Stimulated activated CD8-positive, alpha-beta memory T cell treated with anti-CD3 and anti-CD28 coated beads, Interleukin-4, amount 100 ng/mL, for 1 hour (primary cell): ENCODE measurements at regions not wholly inside any gene's neighbourhood (a gene's known extent, or its start where the extent isn't known, plus 50 kb on each side); places are given as distances from the start of the nearest gene placed in this dataset.
"Not testable (repeated sequence)": the region's sequence is repeated elsewhere in the genome, so short reads cannot be mapped to it uniquely, and the experiment has no call there.

Experiments used
- DNase-seq, 2 donors: peaks; one replicate each; pipeline ENCODE4 v3.0.0-alpha.2; 2020; ENCODE audit warnings: low read depth in 2 of 2, low spot score in 1 of 2

- not testable (repeated sequence) for DNase-seq
Observed at GRCh38 chr2:111441614-111442013, 320.9 kb downstream of the BCL2L11 start.

DNA sequence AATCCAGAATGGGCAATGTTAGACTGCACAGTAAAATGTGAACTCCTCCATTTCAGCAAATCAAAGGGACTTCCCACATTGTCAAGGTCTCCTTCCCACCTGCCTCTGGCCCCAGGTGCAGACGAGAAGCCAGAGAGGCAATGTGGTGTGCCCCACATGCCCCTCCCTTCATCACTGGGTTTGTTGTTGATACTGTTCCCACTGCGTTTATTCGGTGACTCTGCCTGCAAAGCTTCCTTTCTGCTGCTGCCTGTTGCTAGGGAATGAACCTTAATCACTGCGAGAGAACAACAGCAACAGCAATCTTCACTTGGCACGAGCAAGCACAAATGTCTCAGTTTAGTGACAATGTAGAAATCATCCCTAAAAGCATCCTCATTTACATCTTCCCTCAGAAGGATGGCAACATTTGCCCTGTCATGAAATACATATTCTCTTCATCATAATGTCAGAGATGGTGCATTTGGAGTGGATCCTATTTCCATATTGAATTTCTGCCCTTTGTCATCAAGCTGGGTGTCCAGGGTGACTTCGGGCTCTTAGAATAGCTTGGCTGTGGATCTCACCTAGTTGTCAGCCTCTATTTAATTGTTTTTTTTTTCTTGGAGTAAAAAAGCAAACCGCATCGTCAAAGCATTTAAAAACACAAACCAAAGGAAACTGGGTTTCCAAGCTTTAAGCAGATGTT is 322.2 kb downstream of the BCL2L11 start:
- DNase-seq: not testable (repeated sequence)

GRCh38 chr2:111444516-111444915 is 323.8 kb downstream of the BCL2L11 start:
- not testable (repeated sequence) for DNase-seq

DNA sequence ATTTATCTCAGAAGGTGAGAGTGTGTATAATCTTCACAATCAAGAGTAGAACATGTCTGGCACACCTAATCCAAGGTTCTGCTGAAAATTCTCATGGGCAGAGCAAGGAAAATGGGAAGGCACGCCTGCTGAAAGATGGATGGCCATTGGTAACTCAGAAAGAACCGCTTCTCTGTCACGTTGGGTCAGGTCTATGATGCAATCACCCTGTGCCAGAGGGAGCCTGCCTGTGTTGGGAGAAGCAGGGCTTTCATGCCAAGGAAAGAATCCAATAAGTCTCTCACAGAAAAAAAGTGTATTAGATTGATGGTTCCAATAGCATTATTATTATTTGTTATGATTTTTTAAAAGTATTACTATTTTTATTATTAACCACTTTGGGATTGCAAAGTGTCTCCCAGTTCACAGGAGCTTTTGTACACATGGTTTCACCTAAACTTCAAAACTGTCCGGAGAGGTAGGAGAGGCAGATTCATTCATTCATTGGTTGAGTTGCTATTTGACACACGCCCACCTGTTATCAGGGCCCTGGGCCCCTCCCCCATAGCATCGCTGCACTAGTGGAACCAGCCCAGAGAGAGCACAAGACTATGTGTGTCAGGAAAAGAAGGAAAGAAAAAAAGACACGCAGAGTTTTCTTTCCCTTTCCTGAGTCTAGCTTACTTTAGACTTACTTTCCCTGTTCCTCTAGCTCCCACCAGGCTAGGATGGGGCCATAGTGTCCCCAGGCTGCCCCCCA is 324.6 kb downstream of the BCL2L11 start:
- not testable (repeated sequence) for DNase-seq

GRCh38 chr2:111445941-111446340 is 325.2 kb downstream of the BCL2L11 start:
- DNase-seq: not testable (repeated sequence)

GRCh38 chr2:111447482-111447881 is 326.8 kb downstream of the BCL2L11 start:
- not testable (repeated sequence) for DNase-seq

- DNase-seq: not testable (repeated sequence)
Observed at GRCh38 chr2:111448796-111449195, 328.1 kb downstream of the BCL2L11 start.

GRCh38 chr2:111450526-111450925 is 329.8 kb downstream of the BCL2L11 start:
- not testable (repeated sequence) for DNase-seq

DNA sequence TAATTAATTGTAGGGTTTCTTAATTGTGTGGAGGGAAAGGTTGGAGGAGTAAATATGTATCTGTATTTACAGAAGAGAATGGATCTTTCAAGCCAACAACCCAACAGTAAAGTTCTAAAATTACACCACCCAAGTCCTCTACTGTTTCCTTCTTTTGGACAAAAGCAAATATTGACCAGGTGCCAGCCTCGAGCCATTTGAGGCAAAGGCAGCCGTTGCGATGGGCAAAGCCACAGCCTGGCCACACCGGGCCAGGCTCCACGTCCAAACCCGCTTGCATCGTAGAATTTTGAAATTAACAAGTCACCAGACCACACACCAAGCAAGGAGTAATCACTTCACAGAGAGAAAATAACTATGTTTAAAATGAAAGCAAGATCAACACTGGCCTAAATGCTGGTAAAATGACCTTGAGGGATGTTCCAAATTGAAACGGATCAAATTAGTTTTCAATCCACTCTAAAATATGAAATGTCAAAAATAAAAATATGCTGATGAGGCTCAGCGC is 331.0 kb downstream of the BCL2L11 start:
- not testable (repeated sequence) for DNase-seq

GRCh38 chr2:111452208-111452607 is 331.5 kb downstream of the BCL2L11 start:
- not testable (repeated sequence) for DNase-seq

DNA sequence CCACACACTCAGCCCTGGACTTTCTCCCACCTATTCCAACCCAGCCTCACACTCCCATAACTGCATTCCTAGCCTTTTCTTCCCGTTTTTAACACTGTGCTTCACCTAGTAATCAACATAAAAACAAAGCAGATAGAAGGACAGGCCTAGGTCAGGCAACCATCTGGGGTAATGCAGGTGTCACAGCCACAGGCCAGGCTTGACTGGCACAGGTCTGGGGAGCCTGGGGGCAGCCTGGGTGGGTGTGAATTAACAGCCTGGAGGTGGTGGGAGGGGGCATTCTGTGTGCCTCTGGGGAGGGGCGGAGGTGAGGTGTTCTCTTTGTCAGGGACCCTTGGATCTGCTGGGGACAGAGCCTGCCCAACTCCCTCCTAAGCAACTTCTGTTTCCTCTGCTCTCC is 332.6 kb downstream of the BCL2L11 start:
- not testable (repeated sequence) for DNase-seq

DNA sequence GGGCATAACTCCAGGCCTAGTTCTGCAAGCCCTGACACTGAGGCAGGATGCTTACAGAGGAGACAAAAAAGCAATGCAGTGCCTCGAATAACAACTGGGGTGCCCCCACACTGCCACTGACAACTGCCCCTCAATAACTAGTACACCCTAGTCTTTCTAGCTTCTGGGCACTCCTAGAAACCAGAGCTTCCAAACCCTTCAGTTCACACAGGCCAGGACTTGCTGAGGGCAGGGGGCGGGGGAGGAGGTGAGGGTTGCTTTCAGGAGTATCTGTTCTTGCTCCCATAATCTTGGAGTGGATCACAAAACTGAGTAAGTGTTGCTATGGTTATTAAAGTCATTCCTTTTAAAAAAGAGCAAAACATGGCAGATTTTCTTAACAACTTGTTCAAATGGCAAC is 333.1 kb downstream of the BCL2L11 start:
- not testable (repeated sequence) for DNase-seq

DNA sequence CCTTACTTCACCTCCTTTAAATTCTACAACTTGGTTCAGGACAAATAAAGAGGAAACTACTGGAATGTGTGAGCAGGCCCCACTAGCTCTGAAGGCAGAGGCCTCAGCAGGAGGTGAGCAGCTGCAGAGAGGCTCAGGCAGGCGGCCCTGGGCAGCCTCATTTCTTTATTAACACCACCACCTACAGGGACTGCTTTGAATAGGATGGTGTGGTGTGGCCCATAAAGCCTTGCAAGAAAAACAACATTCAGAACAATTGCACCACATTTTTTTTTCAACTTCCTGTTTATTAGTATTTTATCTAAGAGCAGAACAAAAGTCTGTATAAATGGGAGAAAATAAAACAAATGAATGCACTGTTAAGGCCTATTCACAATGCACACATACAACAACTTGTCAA is 333.7 kb downstream of the BCL2L11 start:
- not testable (repeated sequence) for DNase-seq

- not testable (repeated sequence) for DNase-seq
Observed at GRCh38 chr2:111455016-111456015, 334.6 kb downstream of the BCL2L11 start.

DNA sequence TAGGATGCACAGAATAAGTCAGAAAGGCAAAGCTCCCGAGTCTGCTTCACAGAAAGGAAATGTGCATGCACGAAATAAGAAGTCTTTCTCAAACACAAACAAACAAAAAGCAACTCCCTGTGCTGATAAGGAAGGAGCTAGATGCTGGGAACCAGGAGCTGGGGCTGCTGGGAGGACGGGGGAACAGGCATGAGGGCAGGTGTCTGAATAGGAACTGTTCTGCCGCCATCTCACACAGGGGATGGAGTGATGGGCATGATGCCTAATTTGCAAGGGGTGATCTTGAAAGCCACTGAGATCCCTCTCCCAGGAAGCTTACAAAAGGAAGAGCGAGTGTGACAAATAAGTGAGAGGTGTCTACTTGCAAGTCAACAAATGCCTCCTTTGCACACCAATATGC is 336.5 kb downstream of the BCL2L11 start:
- not testable (repeated sequence) for DNase-seq

DNA sequence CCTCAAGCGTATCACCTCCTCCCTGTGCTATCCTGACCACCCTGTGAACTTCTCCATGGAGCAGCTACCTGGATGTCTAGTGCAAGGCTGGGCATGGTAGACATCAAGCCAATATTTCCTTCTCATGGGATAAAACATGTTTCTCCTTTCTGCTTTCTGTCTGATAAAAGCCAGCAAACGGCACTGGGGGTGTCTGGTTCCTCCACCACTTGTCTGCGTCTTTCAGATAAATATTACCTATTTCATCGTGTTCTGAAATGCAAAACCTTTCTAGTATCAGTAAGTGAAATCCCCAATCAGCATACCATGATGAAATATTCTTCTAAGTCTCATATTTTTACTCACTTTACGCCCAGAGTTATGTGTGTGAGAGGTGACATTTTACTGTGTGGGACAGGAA is 340.2 kb downstream of the BCL2L11 start:
- not testable (repeated sequence) for DNase-seq

DNA sequence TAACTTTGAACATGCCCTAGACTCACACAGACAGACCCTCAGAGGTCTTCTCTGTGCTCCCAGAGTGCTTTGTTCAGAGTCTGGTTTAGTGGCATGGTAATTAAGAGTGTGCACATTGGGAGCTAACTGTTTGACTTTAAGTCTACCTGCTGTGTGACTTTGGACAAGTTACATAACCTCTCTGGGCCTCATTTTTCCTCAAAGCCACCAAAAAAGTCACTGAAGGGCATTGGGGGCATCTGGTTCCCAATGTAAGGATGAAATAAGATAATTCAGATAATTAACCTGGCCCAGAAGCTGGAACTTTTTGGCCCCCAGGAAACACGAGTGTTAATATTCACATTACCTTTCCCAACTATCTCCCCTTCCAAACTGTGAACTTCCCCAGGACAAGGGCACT is 341.1 kb downstream of the BCL2L11 start:
- not testable (repeated sequence) for DNase-seq

GRCh38 chr2:111462572-111462971 is 341.9 kb downstream of the BCL2L11 start:
- DNase-seq: not testable (repeated sequence)

- not testable (repeated sequence) for DNase-seq
Observed at GRCh38 chr2:111463238-111463848, 342.6 kb downstream of the BCL2L11 start.

- not testable (repeated sequence) for DNase-seq
Observed at GRCh38 chr2:111463956-111464355, 343.2 kb downstream of the BCL2L11 start.
